HG03066 (cell line): ENCODE measurements at regions not wholly inside any gene's neighbourhood (a gene's known extent, or its start where the extent isn't known, plus 50 kb on each side); places are given as distances from the start of the nearest gene placed in this dataset.
"Not testable (repeated sequence)": the region's sequence is repeated elsewhere in the genome, so short reads cannot be mapped to it uniquely, and the experiment has no call there.

Experiments
- ATAC-seq: cut with Tn5 transposase; IDR thresholded peaks from one replicate; pipeline ENCODE4 v1.9.1; 2021; ENCODE audit warnings: low read depth; ENCODE audit not compliant: unreplicated experiment

- no peak for ATAC-seq
These were observed 68.5 kb downstream of the TMCO5A start for GRCh38 chr15:38002883-38003477.

GRCh38 chr15:38004218-38004861, 69.9 kb downstream of the TMCO5A start:
- no peak for ATAC-seq

DNA sequence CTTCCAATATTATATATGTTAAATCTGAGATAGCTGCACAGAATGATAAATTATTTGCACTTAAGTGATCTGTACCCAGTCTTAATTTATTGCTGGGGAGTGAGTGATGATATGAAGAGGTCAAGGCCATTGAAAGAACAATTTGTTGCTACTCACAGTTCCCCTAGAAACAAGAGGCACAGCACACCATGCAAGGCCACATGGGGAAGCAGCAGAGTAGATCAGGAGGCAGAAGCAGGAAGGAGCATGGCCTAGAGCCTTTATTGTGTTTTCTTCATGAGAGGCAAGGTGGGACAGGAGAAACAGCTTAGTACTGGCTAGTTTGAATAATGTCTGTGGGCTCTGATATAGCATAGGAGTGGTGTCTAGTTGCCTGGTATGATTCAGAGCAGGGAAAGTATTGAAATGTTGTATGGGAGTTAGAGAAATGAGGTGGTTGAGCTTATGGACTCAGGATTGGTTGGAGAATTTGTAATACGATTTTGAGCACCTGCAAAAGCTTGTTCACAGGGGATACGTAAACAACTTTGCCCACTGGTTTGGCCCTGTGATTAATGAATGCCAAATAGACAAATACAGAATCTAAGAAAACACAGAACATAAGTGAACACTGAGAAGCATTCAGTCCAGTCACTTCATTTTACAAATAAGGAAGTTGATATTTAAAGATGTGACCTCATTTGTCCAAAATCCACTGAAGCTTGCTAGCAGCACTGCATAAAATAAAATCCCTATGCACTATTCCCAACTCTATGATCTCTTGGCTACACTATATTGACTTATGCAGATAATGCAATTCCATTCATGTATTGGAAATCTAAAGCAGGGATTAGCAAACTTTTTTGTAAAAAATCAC, 71.7 kb downstream of the TMCO5A start:
- no peak for ATAC-seq

- no peak for ATAC-seq
These were observed 76.0 kb downstream of the TMCO5A start for GRCh38 chr15:38010395-38010794.

GRCh38 chr15:38012894-38013293, 78.5 kb downstream of the TMCO5A start:
- ATAC-seq = no peak

DNA sequence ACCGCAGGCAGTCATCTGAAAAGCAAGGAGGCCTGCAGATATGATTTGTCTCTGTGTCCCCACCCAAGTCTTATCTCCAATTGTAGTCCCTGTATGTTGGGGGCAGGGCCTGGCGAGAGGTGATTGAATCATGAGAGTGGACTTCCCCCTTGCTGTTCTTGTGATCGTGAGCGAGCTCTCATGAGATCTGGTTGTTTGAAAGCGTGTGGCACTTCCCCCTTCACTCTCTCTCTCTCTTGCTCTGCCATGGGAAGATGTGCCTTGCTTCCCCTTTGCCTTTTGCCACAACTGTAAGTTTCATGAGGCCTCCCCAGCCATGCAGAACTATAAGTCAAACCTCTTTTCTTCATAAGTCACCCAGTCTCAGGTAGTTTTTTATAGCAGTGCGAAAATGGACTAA, 83.3 kb downstream of the TMCO5A start:
- no peak for ATAC-seq

GRCh38 chr15:38019066-38019465, 84.6 kb downstream of the TMCO5A start:
- no peak for ATAC-seq

DNA sequence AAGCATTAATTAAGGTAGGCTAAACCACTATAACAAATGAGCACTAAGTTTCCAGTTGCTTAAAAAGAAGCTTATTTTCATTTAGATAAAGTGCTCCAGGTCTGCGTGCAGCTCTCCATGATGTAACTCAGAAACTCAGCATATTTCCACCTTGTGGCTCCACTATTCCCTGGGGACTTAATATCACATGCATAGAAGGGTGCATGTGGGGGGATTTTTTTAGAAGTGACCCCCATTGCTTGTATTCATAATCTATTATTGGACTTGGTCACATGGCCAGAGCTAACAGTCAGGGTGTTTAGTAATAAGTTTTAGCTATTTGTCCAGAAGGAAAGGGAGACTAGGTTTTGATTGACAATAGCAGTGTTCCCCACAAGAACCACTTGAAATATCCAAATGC, 86.8 kb downstream of the TMCO5A start:
- no peak for ATAC-seq

- no peak for ATAC-seq
These were observed 90.1 kb downstream of the TMCO5A start for GRCh38 chr15:38024293-38025091.

- ATAC-seq = not testable (repeated sequence)
These were observed 91.2 kb downstream of the TMCO5A start for GRCh38 chr15:38025656-38026055.

- no peak for ATAC-seq
These were observed 94.4 kb downstream of the TMCO5A start for GRCh38 chr15:38028869-38029268.

- no peak for ATAC-seq
These were observed 95.3 kb downstream of the TMCO5A start for GRCh38 chr15:38029736-38030135.

- no peak for ATAC-seq
These were observed 96.2 kb downstream of the TMCO5A start for GRCh38 chr15:38030609-38031008.

DNA sequence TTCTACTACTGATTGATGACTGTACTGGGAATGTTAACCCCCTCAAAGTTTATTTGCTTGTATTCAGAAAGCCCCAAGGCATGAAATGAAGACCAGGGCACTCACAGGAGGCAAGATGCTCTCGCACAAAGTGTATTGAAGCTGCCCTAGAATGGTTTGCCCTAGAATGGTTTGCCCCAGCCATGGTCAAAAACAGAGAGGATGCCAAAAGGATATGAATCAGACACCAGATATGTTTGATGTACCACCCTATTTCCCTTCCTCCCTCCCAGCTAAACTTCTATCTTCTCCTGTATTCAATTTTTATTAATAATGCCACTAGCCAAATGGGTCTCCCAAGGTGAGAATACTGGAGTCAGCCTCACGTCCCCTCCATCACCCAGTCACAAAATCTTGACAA, 101.3 kb downstream of the TMCO5A start:
- ATAC-seq = no peak

DNA sequence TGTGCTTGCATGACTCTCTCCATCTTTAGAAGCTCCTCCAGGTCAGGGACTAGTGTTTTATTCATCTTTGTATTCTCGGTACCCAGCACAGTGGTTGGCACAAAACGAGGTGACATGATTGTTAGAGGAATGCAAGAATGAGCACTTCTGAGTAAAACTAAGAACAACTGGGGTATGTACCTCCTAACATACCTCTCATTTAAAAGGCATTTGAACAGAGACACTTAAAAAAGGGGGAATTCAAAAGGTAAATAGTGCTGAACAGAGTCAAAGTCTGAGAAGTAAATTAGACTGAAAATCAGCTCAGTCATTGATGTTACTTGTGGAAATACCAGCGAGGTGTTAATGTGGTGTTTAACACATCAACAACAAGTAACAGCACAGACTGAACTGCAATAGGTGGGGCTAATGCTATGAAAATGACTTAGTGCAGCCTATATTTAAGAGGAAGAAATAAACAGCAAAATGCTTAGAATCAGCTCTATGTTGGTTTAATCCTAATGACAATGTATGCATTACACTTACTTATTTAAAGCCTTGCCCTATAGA, 102.4 kb downstream of the TMCO5A start:
- no peak for ATAC-seq

- ATAC-seq = no peak
These were observed 104.4 kb downstream of the TMCO5A start for GRCh38 chr15:38038659-38039442.

DNA sequence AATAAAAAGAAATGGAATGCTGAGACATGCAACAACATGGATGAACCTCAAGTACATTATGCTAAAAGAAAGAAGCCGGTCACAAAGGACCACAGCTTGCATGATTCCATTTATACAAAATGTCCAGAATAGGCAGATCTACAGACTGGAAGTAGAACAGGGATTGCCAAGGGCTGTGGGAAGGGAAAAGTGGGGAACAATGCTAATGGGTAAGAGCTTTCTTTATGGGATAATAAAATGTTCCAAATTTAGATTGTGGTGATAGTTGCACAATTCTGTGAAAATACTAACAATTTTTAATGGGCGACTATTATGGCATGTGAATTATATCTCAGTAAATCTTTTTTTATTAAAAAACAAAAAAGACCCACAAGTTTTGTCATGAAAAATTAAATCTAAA, 106.2 kb downstream of the TMCO5A start:
- no peak for ATAC-seq

GRCh38 chr15:38041576-38041975, 107.1 kb downstream of the TMCO5A start:
- no peak for ATAC-seq

- ATAC-seq = no peak
These were observed 107.8 kb downstream of the TMCO5A start for GRCh38 chr15:38042211-38042610.
